GM19438 (cell line): ENCODE measurements at regions not wholly inside any gene's neighbourhood (a gene's known extent, or its start where the extent isn't known, plus 50 kb on each side); places are given as distances from the start of the nearest gene placed in this dataset.
"Not testable (repeated sequence)": the region's sequence is repeated elsewhere in the genome, so short reads cannot be mapped to it uniquely, and the experiment has no call there.

Experiments
- ATAC-seq: cut with Tn5 transposase; IDR thresholded peaks from one replicate; pipeline ENCODE4 v1.9.1; 2021; ENCODE audit warnings: low read depth; ENCODE audit not compliant: unreplicated experiment

DNA sequence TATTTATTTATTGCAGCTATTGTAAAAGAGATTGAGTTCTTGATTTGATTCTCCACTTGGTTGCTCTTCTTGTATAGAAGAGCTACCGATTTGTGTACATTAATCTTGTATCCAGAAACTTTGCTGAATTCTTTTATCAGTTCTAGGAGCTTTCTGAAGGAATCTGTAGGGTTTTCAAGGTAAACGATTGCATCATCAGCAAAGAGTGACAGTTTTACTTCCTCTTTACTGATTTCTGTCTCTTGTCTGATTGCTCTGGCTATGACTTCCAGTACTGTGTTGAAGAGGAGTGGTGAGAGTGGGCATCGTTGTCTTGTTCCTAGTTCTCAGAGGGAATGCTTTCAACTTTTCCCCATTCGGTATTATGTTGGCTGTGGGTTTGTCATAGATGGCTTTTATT is 103.1 kb downstream of the CAPZA3 start:
- not testable (repeated sequence) for ATAC-seq

DNA sequence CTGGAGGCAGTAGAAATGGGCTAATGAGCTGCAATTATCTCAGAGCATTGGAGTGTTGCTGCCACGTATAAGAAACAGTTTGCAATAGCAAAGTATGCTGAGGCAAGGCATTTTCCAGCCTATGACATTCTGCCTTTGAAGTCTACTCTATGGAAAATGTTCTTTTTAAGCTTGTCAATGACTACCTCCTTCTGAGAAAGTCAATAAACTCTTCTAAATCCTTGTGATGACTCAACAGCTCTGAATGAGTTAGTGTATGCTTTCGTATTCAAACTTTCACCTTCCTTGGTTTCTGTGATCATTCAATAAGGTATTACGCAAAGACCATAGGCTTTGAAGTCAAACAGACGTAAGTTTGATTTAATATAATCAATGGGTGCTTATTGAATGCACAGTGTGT is 111.2 kb downstream of the CAPZA3 start:
- no peak for ATAC-seq

DNA sequence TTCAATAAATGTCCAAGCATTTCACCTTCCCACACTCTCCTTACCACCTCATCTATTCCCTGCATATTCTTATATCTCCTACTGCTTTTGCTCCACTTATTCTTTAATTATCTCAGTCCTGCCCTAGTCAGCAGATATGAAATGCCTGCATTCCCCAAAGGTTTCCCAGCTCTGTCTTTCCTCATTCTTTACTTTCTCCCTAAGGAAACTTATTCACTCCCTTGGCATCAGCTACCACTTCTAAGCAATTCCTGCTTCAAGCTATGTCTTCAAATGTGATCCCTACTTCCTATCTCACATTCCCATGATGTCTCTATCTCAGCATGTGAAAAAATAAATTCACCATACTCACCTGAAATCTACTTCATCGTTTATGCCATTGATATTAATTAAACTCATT is 111.8 kb downstream of the CAPZA3 start:
- ATAC-seq: no peak

DNA sequence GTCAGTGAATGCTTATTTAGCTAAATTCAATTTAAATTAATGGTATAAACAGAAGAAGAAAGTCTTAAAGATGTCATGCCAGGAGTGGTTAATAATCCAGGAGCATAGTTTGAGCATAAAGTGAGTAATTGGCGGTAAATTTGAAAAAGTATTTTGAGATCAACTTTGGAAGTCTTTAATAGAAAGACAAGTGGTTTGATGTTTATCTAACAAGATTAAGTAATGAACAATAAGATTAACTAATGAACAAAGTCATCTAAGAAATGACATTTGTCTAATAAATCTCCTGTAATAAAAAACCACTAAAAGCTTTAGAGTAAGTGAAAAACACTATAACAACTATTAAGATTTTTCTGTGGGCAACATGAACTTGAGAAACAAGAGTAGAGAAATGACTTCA is 112.8 kb downstream of the CAPZA3 start:
- no peak for ATAC-seq

DNA sequence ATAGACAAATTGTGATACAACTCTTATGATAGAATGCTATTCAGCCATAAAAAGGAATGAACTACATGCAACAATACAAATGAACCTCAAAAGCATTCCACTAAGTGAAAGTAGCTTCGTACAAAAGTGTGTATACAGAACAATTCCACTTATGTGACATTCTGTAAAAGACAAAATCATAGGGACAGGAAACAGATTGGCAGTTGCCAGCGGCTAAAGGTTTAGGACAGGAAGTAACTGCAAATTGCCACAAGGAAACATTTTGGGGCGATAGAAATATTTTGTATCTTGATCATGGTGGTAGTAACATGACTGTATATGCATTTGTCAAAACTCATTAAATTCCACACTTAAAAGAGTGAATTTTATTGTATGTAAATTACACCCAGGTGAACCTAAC is 113.4 kb downstream of the CAPZA3 start:
- ATAC-seq: no peak

DNA sequence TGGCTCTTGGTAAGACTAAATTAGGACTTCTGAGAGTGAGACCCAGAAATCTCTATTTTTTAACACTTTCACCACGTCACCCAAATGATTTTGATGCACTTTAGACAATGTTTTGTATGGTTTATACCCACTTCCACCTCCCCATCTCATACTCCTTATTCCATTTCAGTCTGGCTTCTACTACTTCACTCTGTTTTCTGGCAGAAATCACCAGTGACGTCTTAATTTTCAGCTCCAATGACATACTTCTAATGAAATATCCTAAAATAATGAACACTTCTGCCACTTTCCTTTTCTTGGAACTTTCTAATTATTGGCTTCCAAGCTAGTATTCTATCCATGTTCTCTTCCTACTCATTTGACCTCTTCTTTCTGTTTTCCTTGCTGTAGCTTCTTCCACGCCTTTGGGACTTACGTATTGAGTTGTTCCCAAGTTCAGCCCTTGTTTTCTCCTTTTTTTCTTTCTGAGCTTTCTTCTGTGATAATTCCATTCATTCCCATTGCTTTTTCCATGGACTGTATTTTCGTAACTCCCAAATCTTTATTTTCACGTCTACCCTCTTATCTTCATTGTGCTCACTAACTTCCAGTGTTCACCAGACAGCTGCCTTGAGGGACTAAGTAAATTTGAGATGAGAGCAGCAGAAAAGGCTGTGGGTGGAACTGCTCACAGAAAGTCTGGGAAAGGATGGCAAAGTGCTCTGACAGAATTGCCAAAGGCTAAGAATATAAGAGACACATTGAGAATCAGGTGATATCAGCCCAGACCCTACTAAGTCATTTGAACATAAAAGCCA is 115.8 kb downstream of the CAPZA3 start:
- ATAC-seq: no peak

DNA sequence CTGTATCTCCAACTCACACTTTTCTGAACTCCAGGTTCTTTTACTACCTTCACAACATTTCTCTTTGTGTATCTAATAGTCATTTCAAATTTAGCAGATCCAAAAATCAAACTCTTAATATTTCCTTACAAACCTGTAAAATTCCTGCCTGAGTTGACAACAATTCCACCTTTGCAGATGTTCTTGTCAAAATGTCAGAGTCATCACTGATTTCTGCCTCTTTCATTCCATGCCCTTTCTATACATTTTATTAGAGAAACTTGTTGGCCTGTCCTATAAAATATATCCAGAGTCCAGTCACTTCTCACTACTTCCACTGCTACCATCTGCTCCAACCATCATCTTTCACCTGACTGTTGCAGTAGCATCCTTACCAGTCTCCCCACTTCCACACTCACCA is 119.7 kb downstream of the CAPZA3 start:
- ATAC-seq: no peak

DNA sequence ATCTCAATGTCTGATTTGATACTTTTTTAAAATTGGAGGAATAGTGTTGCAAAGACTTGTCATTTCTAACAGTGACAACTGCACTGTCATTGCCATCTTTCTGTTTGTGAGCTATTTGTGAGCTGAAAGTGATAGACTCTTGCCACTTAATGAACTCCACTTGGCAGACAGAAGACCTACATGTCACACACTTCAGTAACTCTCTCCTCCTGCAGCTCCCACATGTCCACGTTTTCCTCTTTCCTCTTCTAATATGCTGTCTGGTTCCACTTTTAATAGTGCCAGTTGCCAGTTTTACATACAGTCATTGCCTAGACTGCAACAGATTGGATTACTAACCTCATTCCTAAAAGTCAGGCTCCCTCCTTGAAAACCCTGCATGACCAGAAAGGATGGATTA is 121.5 kb downstream of the CAPZA3 start:
- ATAC-seq: no peak

DNA sequence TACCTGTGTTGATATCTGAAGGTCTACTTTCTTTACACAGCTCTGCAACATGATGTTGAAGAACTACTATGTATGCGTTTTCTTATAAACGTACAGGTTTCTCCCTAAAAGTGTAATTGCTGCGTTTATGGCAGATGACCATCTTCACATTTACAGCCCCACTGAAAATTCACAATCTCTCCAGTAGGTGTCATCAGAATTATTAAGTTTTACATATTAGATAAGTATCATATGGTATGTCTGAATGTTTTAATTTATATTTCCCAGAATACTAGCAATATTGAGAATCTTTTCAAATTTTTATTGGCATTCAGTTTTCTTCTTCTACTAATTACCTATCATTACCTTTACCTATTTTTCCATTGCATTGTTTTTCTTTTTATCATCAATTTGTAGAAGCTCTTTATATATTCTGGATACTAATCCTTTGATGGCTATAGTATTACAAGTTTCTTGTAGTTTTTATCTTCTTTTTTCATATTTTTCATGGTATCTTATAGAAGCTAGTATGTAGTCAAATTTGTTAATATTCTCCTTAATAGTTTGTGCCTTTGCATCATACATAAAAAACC is 123.5 kb downstream of the CAPZA3 start:
- no peak for ATAC-seq

DNA sequence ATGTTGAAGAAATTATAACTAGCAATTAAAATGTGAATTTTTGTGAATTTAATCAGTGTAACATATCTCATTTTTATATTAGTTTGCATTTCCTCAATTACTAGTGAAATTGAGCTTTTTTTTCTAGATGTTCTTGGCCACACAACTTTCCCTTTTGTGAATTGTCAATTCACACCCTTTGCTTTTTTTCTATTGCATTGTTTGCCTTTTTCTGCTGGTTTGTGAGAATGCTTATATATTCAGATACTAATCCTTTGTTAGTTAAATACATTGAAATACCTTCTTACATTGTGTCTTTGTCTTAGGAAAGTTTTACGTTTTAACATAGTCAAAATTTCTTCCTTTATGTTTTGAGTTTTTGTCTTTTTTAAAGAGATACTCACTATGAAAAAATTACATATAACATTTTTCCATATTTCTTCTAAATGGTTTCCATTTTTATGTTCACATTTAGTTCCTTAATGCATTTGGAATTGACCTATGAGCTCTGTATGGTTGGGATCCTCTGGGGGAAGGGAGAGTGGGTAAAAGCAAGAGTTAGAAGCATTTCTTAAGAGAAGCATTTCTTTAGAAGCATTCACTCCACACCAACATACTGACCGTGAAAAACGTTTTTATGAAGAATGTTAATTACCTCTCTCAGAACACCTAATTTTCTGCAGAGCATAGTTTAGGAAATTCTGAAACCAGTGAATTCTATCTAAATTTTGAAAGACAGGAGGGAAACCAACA is 126.0 kb downstream of the CAPZA3 start:
- ATAC-seq: no peak

DNA sequence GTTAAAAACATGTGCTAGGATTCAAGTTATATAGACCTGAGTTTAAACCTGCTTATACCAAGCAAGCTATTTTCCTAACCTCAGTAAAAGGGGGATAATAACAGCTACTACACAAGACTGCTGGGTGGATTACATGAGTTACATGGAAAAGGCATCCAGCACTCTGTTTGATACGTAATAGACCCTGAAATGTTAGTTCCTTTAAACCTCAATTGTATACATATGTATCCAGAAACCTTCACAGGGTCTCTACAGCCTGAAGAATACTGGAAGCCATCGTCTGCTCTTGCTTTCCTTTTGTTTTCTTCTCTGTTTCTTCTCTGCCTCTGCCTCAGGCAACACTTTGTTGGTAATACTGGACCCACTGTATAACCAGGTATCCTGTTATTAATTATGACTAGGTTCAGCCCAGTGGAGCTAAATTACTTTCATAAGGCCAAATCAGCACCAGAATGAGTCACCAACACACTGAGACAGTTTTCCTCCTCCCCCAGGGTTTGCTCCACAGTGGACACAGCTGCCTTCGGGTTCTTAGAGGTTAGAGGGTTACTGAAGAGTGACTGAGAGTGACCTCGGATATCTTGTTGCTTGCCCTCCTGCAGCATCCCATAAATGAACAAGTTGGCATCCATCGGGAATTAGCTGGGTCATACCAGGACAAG is 127.1 kb downstream of the CAPZA3 start:
- ATAC-seq: no peak

DNA sequence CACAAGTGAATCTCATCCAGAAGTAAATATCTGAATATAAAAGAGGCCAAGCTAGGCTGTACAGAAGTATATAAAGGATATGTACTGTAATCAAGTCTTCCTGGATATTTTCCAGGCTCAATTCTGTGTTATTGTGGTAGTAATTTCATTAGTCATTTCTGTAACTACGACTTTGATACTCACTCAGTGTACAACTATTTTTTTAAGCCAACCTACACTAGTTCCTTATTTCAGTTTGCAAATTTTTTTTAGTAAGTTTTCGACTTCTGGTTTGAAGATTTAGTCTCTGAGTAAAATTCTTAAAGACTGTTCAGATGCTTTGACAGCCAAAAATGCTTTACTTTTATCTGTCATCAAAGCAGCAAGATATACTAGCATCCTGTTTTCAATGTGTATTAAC is 130.8 kb downstream of the CAPZA3 start:
- no peak for ATAC-seq

DNA sequence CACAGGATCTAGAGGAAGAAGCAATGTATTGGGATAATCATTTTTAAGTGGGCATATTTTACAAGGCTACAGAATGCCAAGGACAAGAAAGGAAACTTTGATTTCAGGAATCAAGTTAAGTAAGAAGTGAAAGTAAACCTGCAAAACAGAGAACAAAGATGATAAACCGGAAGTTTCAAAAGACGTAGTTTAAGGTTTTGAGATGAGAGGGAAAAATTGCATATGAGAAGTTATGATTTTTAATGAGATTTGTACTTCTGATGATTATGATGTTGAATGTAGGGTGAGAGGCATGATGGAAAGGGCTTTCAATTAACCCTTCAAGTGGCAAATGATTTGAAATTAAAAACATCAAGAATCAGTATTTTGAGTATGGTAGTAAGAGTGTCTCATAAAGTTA is 134.9 kb downstream of the CAPZA3 start:
- no peak for ATAC-seq

DNA sequence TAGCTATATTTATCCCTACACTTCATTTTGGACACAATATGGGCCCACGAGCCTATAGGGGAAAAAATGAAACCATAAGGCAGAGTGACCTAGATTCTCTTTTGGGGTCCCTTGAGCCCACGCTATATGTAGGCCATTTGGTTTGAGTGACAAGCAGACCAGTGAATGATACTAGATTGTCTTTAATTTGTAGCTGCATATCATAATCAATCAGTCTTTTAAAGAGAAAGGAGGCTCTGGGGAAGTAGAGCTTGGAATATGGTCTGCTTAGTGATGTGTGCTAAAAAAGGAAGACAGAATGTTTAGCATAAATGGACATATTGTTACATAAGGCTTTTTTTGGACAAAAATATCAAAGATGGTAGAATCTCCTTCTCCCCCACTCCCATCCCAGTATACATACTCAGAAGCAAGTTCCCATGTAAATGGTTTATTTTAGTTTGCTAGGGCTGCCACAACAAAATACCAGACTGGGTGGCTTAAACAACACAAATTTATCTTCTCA is 140.8 kb downstream of the CAPZA3 start:
- ATAC-seq: no peak

DNA sequence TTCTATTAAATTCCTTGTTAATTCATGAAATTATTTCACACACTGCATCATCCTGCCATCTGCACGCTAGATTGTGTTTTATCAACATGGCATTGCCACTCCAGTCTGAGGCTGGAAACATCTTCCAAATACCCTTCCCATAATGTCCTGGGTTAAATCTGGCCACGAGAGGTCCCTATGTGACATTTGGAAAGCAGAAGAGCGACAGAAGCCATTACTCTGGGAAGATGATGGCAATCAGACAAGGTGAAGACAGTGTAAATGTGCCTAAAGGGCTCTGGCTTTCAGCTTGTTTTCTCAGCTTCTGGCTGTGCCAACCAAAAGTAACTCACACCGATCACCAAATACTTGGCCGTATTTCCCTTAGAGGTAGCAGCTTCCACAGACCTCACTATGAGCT is 144.8 kb downstream of the CAPZA3 start:
- ATAC-seq: no peak

DNA sequence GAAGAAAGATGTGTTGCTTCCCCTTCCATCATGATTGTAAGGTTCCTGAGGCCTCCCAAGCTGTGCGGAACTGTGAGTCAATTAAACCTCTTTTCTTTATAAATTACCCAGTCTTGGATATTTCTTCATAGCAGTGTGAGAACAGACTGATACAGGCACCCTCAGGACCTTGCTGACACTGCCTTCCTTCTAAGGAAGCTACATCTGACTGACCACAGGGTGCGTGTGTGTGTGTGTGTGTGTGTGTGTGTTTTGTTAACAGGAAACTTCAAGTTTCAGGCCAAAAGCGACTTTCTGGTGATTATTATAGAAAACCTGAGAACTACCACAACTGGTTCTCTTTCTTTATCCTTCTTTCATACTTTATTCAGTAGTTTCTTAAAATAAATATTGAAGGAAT is 149.0 kb downstream of the CAPZA3 start:
- ATAC-seq: no peak

DNA sequence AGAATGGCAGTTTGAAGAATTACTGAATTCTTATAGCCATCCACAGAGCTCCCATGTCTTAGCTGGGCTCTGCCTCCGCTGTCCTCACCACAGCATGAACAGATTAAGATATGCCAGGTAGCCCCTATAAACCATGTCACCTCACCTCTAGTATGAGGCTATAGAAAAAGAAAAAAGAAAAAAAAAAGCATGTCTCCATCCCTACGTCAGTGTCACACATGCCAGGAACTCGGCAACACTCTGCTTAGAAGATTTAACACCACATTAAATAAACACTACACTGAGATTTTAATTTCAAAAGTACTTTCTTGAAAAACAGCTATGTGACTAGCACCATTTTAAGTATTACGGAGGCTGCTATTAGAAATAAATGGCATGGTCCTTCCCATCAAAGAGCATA is 149.4 kb downstream of the CAPZA3 start:
- ATAC-seq: no peak

DNA sequence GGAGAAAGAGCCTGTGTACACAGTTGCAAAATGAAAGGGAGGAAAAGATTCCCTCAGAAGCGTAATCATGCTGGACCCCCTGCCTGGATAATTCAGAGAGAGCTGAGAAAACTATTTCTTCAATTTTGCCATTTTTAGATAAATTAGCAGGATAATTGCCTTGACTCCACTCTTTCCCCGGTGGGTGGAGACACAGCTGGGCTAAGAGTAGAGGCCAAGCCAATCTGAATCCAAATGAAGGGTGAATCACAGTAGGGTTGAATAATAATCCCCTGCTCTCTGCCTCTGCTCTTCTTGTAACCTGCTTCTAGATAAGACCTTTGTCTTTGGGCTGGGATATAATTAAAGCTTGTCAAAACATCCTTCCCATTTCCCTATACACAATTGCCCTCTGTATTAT is 150.1 kb downstream of the CAPZA3 start:
- ATAC-seq: no peak

DNA sequence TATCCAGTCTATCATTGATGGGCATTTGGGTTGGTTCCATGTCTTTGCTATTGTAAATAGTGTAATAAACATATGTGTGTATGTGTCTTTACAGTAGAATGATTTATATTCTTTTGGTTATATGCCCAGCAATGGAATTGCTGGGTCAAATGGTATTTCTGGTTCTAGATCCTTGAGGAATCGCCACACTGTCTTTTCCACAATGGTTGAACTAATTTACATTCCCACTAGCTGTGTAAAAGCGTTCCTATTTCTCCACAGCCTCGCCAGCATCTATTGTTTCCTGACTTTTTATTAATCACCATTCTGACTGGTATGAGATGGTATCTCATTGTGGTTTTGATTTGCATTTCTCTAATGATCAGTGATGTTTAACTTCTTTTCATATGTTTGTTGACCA is 152.7 kb downstream of the CAPZA3 start:
- ATAC-seq: not testable (repeated sequence)

DNA sequence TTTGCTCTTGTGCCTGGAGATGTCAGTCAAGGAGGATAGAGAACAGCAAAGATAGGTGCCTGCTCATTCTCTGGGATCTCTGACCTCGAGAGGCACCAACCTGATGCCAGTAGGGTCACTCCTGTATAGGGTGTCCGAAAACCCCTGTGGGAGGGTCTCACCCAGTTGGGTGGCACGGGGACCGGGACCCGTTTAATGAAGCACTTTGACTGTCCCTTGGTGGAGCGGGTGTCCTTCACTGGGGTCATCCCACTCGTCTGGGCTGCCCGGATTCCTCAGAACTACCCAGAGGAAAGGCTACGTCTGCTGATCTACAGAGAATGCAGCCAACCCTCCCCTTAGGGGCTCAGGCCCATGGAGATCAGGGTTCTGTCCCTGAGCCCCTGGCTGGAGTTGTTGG is 157.6 kb downstream of the CAPZA3 start:
- no peak for ATAC-seq

DNA sequence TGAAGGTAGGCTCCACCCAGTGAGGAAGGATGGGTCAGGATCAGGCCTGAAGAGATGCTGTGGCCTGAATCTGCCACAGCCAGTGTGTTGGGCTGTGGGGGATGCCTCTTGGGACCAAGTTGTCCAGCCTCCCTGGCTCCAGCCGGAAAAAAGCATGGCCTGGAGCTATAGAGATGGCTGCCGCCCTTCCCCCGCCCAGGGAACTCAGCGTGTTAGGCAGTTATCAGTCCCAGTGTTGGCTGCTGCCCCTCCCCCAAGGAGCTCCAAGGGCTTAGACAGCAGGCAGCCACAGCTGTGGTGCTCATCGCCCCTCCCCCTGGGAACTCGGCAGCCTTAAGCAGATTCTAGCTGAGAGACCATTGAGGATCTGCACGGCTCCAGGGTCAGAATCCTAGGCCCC is 158.0 kb downstream of the CAPZA3 start:
- ATAC-seq: no peak
